HG03108 (cell line): ENCODE measurements at regions not wholly inside any gene's neighbourhood (a gene's known extent, or its start where the extent isn't known, plus 50 kb on each side); places are given as distances from the start of the nearest gene placed in this dataset.
A peak's percentile ranks its signal among the peaks of the same experiment; 100 is the strongest.

ENCODE experiments used
- ATAC-seq: cut with Tn5 transposase; IDR thresholded peaks from one replicate; pipeline ENCODE4 v1.9.1; 2021; ENCODE audit warnings: moderate library complexity; ENCODE audit not compliant: unreplicated experiment

- ATAC-seq: no peak
These were observed 358.9 kb downstream of the DEPDC1B start for GRCh38 chr5:60340965-60341471.

- no peak for ATAC-seq
These were observed 359.6 kb downstream of the DEPDC1B start for GRCh38 chr5:60340326-60340725.

GRCh38 chr5:60339691-60340201 is 360.2 kb downstream of the DEPDC1B start:
- ATAC-seq: no peak

GRCh38 chr5:60338846-60339245 is 361.1 kb downstream of the DEPDC1B start:
- no peak for ATAC-seq

- ATAC-seq: no peak
These were observed 363.5 kb downstream of the DEPDC1B start for GRCh38 chr5:60336491-60336890.

GRCh38 chr5:60335913-60336312 is 364.1 kb downstream of the DEPDC1B start:
- ATAC-seq: no peak

GRCh38 chr5:60334281-60334713 is 365.7 kb downstream of the DEPDC1B start:
- no peak for ATAC-seq

GRCh38 chr5:60333005-60333571 is 366.9 kb downstream of the DEPDC1B start:
- ATAC-seq: peak; percentile 14

- ATAC-seq: peak; percentile 50
These were observed 367.5 kb downstream of the DEPDC1B start for GRCh38 chr5:60332244-60333004.

GRCh38 chr5:60330236-60330635 is 369.7 kb downstream of the DEPDC1B start:
- no peak for ATAC-seq

- no peak for ATAC-seq
These were observed 374.1 kb downstream of the DEPDC1B start for GRCh38 chr5:60325870-60326269.

- no peak for ATAC-seq
These were observed 376.4 kb downstream of the DEPDC1B start for GRCh38 chr5:60323596-60323995.

GRCh38 chr5:60312098-60312497 is 387.9 kb downstream of the DEPDC1B start:
- ATAC-seq: no peak

- ATAC-seq: no peak
These were observed 400.0 kb downstream of the DEPDC1B start for GRCh38 chr5:60299944-60300343.

GRCh38 chr5:60297658-60298057 is 402.3 kb downstream of the DEPDC1B start:
- no peak for ATAC-seq

- no peak for ATAC-seq
These were observed 401.9 kb upstream of the PDE4D start for GRCh38 chr5:60295423-60295822.

GRCh38 chr5:60293518-60293917 is 400.0 kb upstream of the PDE4D start:
- ATAC-seq: no peak

- peak; percentile 70 for ATAC-seq
These were observed 393.7 kb upstream of the PDE4D start for GRCh38 chr5:60287174-60287771.

GRCh38 chr5:60285910-60286309 is 392.4 kb upstream of the PDE4D start:
- no peak for ATAC-seq

- ATAC-seq: no peak
These were observed 387.4 kb upstream of the PDE4D start for GRCh38 chr5:60280943-60281342.

GRCh38 chr5:60277941-60278340 is 384.4 kb upstream of the PDE4D start:
- no peak for ATAC-seq

GRCh38 chr5:60274747-60275146 is 381.2 kb upstream of the PDE4D start:
- ATAC-seq: no peak
